Loucy (cell line): ENCODE measurements at regions not wholly inside any gene's neighbourhood (a gene's known extent, or its start where the extent isn't known, plus 50 kb on each side); places are given as distances from the start of the nearest gene placed in this dataset.

Experiments
- EZH2phosphoT487 ChIP-seq: fragments of 200-600 bp; IDR thresholded peaks from 2 replicates; pipeline ENCODE4 v1.6.1; 2018; ENCODE audit warnings: antibody characterized with exemption, mild to moderate bottlenecking, moderate library complexity, borderline replicate concordance
- TF ChIP-seq, protein P1 (sequence below): fragments of 200-600 bp; sonication (generic); conservative IDR thresholded peaks from 2 replicates; pipeline ENCODE4 v1.5.1; 2014; ENCODE audit warnings: mild to moderate bottlenecking, antibody characterized with exemption, low read length

DNA sequence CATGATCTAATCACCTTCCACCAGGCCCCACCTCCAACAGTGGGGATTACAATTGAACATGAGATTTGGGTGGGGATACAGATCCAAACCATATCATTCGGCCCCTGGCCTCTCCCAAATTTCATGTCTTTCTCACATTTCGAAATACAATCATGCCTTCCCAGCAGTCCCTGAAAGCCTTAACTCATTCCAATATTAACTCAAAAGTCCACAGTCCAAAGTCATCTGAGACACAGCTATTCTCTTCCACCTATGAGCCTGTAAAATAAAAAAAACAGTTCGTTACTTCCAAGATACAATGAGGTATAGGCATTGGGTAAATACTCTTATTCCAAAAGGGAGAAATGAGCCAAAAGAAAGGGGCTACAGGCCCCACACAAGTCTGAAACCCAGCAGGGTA is 222.6 kb downstream of the SOD2 start:
- TF ChIP-seq, protein P1, sequence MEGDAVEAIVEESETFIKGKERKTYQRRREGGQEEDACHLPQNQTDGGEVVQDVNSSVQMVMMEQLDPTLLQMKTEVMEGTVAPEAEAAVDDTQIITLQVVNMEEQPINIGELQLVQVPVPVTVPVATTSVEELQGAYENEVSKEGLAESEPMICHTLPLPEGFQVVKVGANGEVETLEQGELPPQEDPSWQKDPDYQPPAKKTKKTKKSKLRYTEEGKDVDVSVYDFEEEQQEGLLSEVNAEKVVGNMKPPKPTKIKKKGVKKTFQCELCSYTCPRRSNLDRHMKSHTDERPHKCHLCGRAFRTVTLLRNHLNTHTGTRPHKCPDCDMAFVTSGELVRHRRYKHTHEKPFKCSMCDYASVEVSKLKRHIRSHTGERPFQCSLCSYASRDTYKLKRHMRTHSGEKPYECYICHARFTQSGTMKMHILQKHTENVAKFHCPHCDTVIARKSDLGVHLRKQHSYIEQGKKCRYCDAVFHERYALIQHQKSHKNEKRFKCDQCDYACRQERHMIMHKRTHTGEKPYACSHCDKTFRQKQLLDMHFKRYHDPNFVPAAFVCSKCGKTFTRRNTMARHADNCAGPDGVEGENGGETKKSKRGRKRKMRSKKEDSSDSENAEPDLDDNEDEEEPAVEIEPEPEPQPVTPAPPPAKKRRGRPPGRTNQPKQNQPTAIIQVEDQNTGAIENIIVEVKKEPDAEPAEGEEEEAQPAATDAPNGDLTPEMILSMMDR: no peak
- no peak for TF ChIP-seq EZH2phosphoT487
